ENCODE measurements at regions not wholly inside any gene's neighbourhood (a gene's known extent, or its start where the extent isn't known, plus 50 kb on each side); places are given as distances from the start of the nearest gene placed in this dataset.

DNA sequence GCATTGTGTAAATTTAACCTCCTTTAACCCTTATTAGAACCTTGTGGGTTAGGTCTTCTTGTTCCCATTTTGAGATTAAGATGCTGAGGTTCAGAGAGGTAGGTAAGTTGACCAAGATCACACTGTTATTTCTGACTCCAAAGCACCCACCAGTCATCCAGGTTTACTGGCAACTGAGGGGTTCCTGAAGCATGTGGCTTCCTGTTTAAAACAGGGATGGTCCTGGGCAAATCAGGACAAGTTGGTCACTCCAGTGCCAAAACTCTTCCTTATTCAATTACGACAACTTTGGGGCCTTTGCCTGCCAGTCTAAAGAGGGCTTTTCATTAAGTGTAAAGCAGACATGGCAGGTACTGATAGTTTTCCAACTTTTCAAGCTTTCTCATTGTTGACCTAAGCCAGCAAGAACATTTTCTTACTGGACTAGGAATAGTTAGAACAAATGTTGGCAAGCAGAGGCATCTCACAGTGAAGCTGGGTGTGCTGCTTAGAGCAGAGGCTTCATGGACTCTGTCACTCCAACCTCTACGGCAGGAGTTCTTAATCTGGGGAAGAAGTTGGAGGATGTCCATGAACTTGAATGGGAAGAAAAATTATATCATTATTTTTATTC lies 149.4 kb upstream of the ADAMTS9 start:
- H3K36me3 ChIP-seq (ENCODE audit: insufficient read depth): no peaks in the 10 kb centered on the region
- H3K79me2 ChIP-seq (replicated peaks; ENCODE audit: insufficient read depth): no peaks in the 10 kb centered on the region
- Mint-ChIP-seq H3K27ac (no peak overlapping the region), H3K4me3 (no peak overlapping the region), H3K4me1 (peaks cover 12% of the 10 kb centered on the region), H3K9me3 (no peaks in the 10 kb centered on the region), H3K36me3 (ENCODE audit: low read depth) (no peaks in the 10 kb centered on the region), H3K27me3 (ENCODE audit: insufficient read depth, low read depth, poor library complexity) (no peaks in the 10 kb centered on the region)
- no peaks in the 10 kb centered on the region for H3F3A ChIP-seq (replicated peaks; ENCODE audit: low read depth)
- TF ChIP-seq, protein P1, sequence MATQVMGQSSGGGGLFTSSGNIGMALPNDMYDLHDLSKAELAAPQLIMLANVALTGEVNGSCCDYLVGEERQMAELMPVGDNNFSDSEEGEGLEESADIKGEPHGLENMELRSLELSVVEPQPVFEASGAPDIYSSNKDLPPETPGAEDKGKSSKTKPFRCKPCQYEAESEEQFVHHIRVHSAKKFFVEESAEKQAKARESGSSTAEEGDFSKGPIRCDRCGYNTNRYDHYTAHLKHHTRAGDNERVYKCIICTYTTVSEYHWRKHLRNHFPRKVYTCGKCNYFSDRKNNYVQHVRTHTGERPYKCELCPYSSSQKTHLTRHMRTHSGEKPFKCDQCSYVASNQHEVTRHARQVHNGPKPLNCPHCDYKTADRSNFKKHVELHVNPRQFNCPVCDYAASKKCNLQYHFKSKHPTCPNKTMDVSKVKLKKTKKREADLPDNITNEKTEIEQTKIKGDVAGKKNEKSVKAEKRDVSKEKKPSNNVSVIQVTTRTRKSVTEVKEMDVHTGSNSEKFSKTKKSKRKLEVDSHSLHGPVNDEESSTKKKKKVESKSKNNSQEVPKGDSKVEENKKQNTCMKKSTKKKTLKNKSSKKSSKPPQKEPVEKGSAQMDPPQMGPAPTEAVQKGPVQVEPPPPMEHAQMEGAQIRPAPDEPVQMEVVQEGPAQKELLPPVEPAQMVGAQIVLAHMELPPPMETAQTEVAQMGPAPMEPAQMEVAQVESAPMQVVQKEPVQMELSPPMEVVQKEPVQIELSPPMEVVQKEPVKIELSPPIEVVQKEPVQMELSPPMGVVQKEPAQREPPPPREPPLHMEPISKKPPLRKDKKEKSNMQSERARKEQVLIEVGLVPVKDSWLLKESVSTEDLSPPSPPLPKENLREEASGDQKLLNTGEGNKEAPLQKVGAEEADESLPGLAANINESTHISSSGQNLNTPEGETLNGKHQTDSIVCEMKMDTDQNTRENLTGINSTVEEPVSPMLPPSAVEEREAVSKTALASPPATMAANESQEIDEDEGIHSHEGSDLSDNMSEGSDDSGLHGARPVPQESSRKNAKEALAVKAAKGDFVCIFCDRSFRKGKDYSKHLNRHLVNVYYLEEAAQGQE (IDR thresholded peaks at IDR 0.05; ENCODE audit: unreplicated experiment): no peak
- no peak for TF ChIP-seq EZH2 (IDR thresholded peaks at IDR 0.05; ENCODE audit: low read depth, unreplicated experiment)
- no peak for TF ChIP-seq ETS1 (IDR thresholded peaks at IDR 0.05)
- no peak for TF ChIP-seq POLR2AphosphoS5 (IDR thresholded peaks at IDR 0.05; ENCODE audit: low read depth)
- H3K4me3 ChIP-seq: no peak overlapping the region
- H3K4me1 ChIP-seq (ENCODE audit: insufficient read depth): no peaks in the 10 kb centered on the region
- DNase-seq (ENCODE audit: low spot score) (no peak), ATAC-seq (no peak)
- no peaks in the 10 kb centered on the region for H3K27me3 ChIP-seq (ENCODE audit: insufficient read depth)
- H3K4me2 ChIP-seq: no peak overlapping the region
- H3K27ac ChIP-seq (ENCODE audit: low read depth): no peak overlapping the region
- H2AFZ ChIP-seq: peak overlapping the region; percentile 36; the same call in 1 of the 2 replicates
- H4K20me1 ChIP-seq (replicated peaks; ENCODE audit: insufficient read depth): no peaks in the 10 kb centered on the region
- 0 out of 2 replicates have a peak, but pooled peaks cover 4% of the 10 kb centered on the region for H3K9me2 ChIP-seq (ENCODE audit: insufficient read depth)

- no peaks in the 10 kb centered on the region for H3K9me3 Mint-ChIP-seq
- H3F3A ChIP-seq (replicated peaks; ENCODE audit: low read depth): no peaks in the 10 kb centered on the region
- no peak overlapping the region for H3K4me3 ChIP-seq
- no peaks in the 10 kb centered on the region for H3K79me2 ChIP-seq (replicated peaks; ENCODE audit: insufficient read depth)
- no peaks in the 10 kb centered on the region for H3K36me3 ChIP-seq (ENCODE audit: insufficient read depth)
- no peaks in the 10 kb centered on the region for H3K4me1 ChIP-seq (ENCODE audit: insufficient read depth)
- H4K20me1 ChIP-seq (replicated peaks; ENCODE audit: insufficient read depth): no peaks in the 10 kb centered on the region
- H3K27me3 Mint-ChIP-seq (ENCODE audit: insufficient read depth, low read depth, poor library complexity): no peaks in the 10 kb centered on the region
- no peak overlapping the region for H3K27ac Mint-ChIP-seq
- no peak for DNase-seq (ENCODE audit: low spot score)
- 0 out of 2 replicates have a peak, but pooled peaks cover 4% of the 10 kb centered on the region for H3K9me2 ChIP-seq (ENCODE audit: insufficient read depth)
- peaks cover 12% of the 10 kb centered on the region for H3K4me1 Mint-ChIP-seq
- H3K4me3 Mint-ChIP-seq: no peak overlapping the region
- H3K27me3 ChIP-seq (ENCODE audit: insufficient read depth): no peaks in the 10 kb centered on the region
- H2AFZ ChIP-seq: peak overlapping the region; percentile 80; the same call in 1 of the 2 replicates
- H3K36me3 Mint-ChIP-seq (ENCODE audit: low read depth): no peaks in the 10 kb centered on the region
- H3K27ac ChIP-seq (ENCODE audit: low read depth): no peak overlapping the region
- no peak for ATAC-seq
- H3K4me2 ChIP-seq: no peak overlapping the region
- TF ChIP-seq POLR2AphosphoS5 (IDR thresholded peaks at IDR 0.05; ENCODE audit: low read depth) (no peak), STAT1 (IDR thresholded peaks at IDR 0.05; ENCODE audit: unreplicated experiment) (no peak), CREB1 (CRISPR knock-in tag; IDR thresholded peaks at IDR 0.05; ENCODE audit: low read depth) (no peak), EZH2phosphoT487 (IDR thresholded peaks at IDR 0.05; ENCODE audit: unreplicated experiment) (no peak), EZH2 (IDR thresholded peaks at IDR 0.05; ENCODE audit: low read depth, unreplicated experiment) (no peak), JUNB (IDR thresholded peaks at IDR 0.05; ENCODE audit: unreplicated experiment) (no peak), ETS1 (IDR thresholded peaks at IDR 0.05) (no peak), ZNF331 (CRISPR knock-in tag; IDR thresholded peaks at IDR 0.05; ENCODE audit: low read depth) (no peak), NANOG (IDR thresholded peaks at IDR 0.05; ENCODE audit: borderline replicate concordance) (no peak)
- TF ChIP-seq, protein P2, sequence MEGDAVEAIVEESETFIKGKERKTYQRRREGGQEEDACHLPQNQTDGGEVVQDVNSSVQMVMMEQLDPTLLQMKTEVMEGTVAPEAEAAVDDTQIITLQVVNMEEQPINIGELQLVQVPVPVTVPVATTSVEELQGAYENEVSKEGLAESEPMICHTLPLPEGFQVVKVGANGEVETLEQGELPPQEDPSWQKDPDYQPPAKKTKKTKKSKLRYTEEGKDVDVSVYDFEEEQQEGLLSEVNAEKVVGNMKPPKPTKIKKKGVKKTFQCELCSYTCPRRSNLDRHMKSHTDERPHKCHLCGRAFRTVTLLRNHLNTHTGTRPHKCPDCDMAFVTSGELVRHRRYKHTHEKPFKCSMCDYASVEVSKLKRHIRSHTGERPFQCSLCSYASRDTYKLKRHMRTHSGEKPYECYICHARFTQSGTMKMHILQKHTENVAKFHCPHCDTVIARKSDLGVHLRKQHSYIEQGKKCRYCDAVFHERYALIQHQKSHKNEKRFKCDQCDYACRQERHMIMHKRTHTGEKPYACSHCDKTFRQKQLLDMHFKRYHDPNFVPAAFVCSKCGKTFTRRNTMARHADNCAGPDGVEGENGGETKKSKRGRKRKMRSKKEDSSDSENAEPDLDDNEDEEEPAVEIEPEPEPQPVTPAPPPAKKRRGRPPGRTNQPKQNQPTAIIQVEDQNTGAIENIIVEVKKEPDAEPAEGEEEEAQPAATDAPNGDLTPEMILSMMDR (conservative IDR thresholded peaks at IDR 0.05; ENCODE audit: low read depth in 2 of 2): no peak
- TF ChIP-seq, protein P1 (IDR thresholded peaks at IDR 0.05; ENCODE audit: unreplicated experiment): no peak
These were observed 148.3 kb upstream of the ADAMTS9 start for GRCh38 chr3:64836097-64836496.
